ENCODE measurements at regions not wholly inside any gene's neighbourhood (a gene's known extent, or its start where the extent isn't known, plus 50 kb on each side); places are given as distances from the start of the nearest gene placed in this dataset.

DNA sequence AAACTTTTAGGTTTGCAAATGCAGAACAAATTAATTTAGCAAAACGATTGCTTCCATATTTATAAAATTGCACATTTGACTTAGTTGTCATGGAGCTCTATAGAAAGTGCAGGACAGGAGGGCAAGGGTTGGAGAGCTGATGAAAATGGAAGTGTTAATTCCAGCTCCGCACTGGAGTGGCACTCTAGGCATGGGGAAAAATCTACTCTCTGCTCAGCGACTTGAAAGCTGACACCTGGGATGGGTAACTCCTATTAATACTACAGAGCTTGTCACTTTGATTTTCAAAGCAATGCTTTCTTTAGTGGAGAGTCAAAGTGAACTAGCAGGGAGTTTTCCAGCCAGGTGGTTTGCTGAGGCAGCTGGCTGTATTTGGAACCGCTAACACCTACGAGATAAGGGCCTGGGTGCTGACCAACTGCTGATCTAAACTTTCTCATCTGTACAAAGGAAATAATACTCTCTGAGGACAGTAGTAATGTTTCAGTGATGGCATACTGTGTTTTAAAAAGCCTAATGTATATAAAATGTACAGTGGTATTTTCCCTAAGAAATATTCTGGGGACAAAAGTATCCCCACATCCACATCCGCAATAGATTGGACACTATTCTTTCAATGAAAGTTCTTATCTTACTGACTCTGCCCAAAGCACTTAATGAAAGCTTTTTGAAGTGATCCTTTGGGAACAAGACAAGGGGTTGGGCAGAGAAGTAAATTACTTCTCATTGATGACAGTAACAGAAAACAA lies 444.3 kb downstream of the GPAM start:
- H2AFZ ChIP-seq (ENCODE audit: insufficient read depth, low read depth, low read length, poor library complexity, severe bottlenecking) = no peak overlapping the region
- Mint-ChIP-seq H3K4me3 (no peak overlapping the region), H3K27ac (no peak overlapping the region), H3K27me3 (no peaks in the 10 kb centered on the region), H3K9me3 (ENCODE audit: insufficient read depth) (peaks cover 3% of the 10 kb centered on the region), H3K4me1 (no peaks in the 10 kb centered on the region)
- H3K4me3 ChIP-seq (ENCODE audit: control extremely low read depth in 1 of 5, extremely low read depth in 1 of 5, insufficient read depth in 1 of 5, low read depth in 2 of 5, low read length in 4 of 5) = no peak overlapping the region
- DNase-seq (no peak), ATAC-seq (ENCODE audit: low read depth) (no peak)
- H3K4me1 ChIP-seq (ENCODE audit: control insufficient read depth in 2 of 2, insufficient read depth in 2 of 2, low read length in 2 of 2) = no peaks in the 10 kb centered on the region
- no peaks in the 10 kb centered on the region for H3K79me2 ChIP-seq (ENCODE audit: control insufficient read depth, insufficient read depth, low read length)
- ChIA-PET CTCF (no interaction called here), POLR2A (no interaction called here)
- H4K20me1 ChIP-seq (ENCODE audit: control insufficient read depth, insufficient read depth, low read length, poor library complexity, severe bottlenecking) = no peaks in the 10 kb centered on the region
- H3K27ac ChIP-seq (ENCODE audit: low read length in 2 of 2) = no peak overlapping the region
- intact Hi-C loops (cut with micrococcal nuclease) = no loop called here
- 36% methylated on average over 2 of the region's 6 CpGs for WGBS (ENCODE audit: insufficient coverage)
- no peaks in the 10 kb centered on the region for H3K27me3 ChIP-seq (replicated peaks in 1 of 4; ENCODE audit: control extremely low read depth in 1 of 4, control insufficient read depth in 3 of 4, insufficient read depth in 4 of 4, low read length in 3 of 4)
- no peaks in the 10 kb centered on the region for H3K36me3 ChIP-seq (replicated peaks in 1 of 2; ENCODE audit: control extremely low read depth in 1 of 2, control insufficient read depth in 1 of 2, extremely low read depth in 1 of 2, insufficient read depth in 2 of 2, low read length in 1 of 2)
- H3K4me2 ChIP-seq (replicated peaks; ENCODE audit: low read depth, low read length, poor library complexity, severe bottlenecking) = no peak overlapping the region
- H3K9me3 ChIP-seq (ENCODE audit: control extremely low read depth in 1 of 3, control insufficient read depth in 2 of 3, insufficient read depth in 1 of 3, low read length in 2 of 3) = no peaks in the 10 kb centered on the region
- H3K9ac ChIP-seq (ENCODE audit: low read length) = no peak overlapping the region
- no peak for TF ChIP-seq EZH2 (IDR thresholded peaks at IDR 0.05; ENCODE audit: borderline replicate concordance, insufficient read depth, low read depth, low read length, poor library complexity, severe bottlenecking)
- TF ChIP-seq, protein P1, sequence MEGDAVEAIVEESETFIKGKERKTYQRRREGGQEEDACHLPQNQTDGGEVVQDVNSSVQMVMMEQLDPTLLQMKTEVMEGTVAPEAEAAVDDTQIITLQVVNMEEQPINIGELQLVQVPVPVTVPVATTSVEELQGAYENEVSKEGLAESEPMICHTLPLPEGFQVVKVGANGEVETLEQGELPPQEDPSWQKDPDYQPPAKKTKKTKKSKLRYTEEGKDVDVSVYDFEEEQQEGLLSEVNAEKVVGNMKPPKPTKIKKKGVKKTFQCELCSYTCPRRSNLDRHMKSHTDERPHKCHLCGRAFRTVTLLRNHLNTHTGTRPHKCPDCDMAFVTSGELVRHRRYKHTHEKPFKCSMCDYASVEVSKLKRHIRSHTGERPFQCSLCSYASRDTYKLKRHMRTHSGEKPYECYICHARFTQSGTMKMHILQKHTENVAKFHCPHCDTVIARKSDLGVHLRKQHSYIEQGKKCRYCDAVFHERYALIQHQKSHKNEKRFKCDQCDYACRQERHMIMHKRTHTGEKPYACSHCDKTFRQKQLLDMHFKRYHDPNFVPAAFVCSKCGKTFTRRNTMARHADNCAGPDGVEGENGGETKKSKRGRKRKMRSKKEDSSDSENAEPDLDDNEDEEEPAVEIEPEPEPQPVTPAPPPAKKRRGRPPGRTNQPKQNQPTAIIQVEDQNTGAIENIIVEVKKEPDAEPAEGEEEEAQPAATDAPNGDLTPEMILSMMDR (IDR thresholded peaks at IDR 0.05) = no peak

DNA sequence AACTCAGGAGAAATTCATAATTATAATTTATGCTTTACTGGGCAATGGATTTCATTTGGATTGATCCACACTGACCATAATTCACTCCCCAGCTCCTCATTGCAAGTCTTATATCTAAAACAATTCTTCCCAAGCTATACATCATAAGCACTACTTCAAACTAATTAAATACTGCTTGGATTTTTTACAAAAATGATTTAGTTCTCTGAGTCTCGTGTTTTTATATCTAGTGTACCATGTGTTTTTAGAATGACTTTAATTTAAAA lies 443.8 kb downstream of the GPAM start:
- DNase-seq (no peak), ATAC-seq (ENCODE audit: low read depth) (no peak)
- H3K9ac ChIP-seq (ENCODE audit: low read length) = no peak overlapping the region
- H3K27ac ChIP-seq (ENCODE audit: low read length in 2 of 2) = no peak overlapping the region
- ChIA-PET CTCF (no interaction called here), POLR2A (no interaction called here)
- WGBS (ENCODE audit: insufficient coverage) = no CpG with 5 or more reads among the region's 1 CpG
- Mint-ChIP-seq H3K27me3 (no peaks in the 10 kb centered on the region), H3K27ac (no peak overlapping the region), H3K4me1 (no peaks in the 10 kb centered on the region), H3K4me3 (no peak overlapping the region), H3K9me3 (ENCODE audit: insufficient read depth) (peaks cover 3% of the 10 kb centered on the region)
- H3K4me1 ChIP-seq (ENCODE audit: control insufficient read depth in 2 of 2, insufficient read depth in 2 of 2, low read length in 2 of 2) = no peaks in the 10 kb centered on the region
- H3K4me3 ChIP-seq (ENCODE audit: control extremely low read depth in 1 of 5, extremely low read depth in 1 of 5, insufficient read depth in 1 of 5, low read depth in 2 of 5, low read length in 4 of 5) = no peak overlapping the region
- no peaks in the 10 kb centered on the region for H3K36me3 ChIP-seq (replicated peaks in 1 of 2; ENCODE audit: control extremely low read depth in 1 of 2, control insufficient read depth in 1 of 2, extremely low read depth in 1 of 2, insufficient read depth in 2 of 2, low read length in 1 of 2)
- no peaks in the 10 kb centered on the region for H3K9me3 ChIP-seq (ENCODE audit: control extremely low read depth in 1 of 3, control insufficient read depth in 2 of 3, insufficient read depth in 1 of 3, low read length in 2 of 3)
- H2AFZ ChIP-seq (ENCODE audit: insufficient read depth, low read depth, low read length, poor library complexity, severe bottlenecking) = no peak overlapping the region
- no peaks in the 10 kb centered on the region for H3K27me3 ChIP-seq (replicated peaks in 1 of 4; ENCODE audit: control extremely low read depth in 1 of 4, control insufficient read depth in 3 of 4, insufficient read depth in 4 of 4, low read length in 3 of 4)
- H3K4me2 ChIP-seq (replicated peaks; ENCODE audit: low read depth, low read length, poor library complexity, severe bottlenecking) = no peak overlapping the region
- intact Hi-C loops (cut with micrococcal nuclease) = no loop called here
- no peaks in the 10 kb centered on the region for H3K79me2 ChIP-seq (ENCODE audit: control insufficient read depth, insufficient read depth, low read length)
- TF ChIP-seq EZH2 (IDR thresholded peaks at IDR 0.05; ENCODE audit: borderline replicate concordance, insufficient read depth, low read depth, low read length, poor library complexity, severe bottlenecking) = no peak
- TF ChIP-seq, protein P1 (IDR thresholded peaks at IDR 0.05) = no peak
- H4K20me1 ChIP-seq (ENCODE audit: control insufficient read depth, insufficient read depth, low read length, poor library complexity, severe bottlenecking) = no peaks in the 10 kb centered on the region
